Stimulated activated CD4-positive, alpha-beta T cell treated with anti-CD3 and anti-CD28 coated beads, TNF-alpha, amount 100 ng/mL, for 24 hours (primary cell): ENCODE measurements at regions not wholly inside any gene's neighbourhood (a gene's known extent, or its start where the extent isn't known, plus 50 kb on each side); places are given as distances from the start of the nearest gene placed in this dataset.
"Not testable (repeated sequence)": the region's sequence is repeated elsewhere in the genome, so short reads cannot be mapped to it uniquely, and the experiment has no call there.

Source experiments
- DNase-seq, 3 experiments: peaks; one replicate each; pipeline ENCODE4 v3.0.0-alpha.2; 2020; ENCODE audit warnings: low read depth in 3 of 3

DNA sequence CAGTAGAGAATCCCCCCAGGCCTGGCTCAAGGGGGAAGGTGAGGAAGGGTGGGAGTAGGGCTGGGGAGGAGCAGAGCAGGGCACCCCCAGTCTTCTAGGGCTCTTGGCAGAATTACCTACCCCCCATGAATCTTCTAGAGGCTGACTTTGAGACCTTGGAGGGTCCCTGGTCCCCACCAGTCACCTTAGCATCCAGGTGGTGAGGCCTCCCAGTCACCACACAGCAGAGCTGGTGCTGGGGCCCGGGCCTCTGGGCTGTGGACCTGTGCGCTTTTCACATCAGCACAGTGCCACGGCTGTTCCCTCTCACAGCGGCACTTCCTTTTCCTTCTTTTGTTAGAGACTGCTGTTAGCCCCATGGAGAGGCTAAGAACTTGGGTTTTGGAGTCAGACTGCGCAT lies 148.6 kb upstream of the PITX1 start:
- no peak for DNase-seq

DNA sequence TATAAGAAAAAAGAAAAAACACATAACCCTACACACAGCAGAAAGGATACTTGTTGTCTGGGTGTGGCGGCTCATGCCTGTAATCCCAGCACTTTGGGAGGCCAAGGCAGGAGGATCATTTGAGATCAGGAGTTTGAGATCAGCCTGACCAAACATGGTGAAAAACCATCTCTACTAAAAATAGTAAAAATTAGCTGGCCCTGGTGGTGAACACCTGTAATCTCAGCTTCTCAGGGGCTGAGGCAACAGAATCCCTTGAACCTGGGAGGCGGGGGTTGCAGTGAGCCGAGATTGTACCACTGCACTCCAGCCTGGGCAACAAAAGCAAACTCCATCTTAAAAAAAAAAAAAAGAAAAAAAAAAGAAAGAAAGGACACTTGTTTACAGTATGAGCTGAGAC lies 147.6 kb upstream of the PITX1 start:
- no peak for DNase-seq

DNA sequence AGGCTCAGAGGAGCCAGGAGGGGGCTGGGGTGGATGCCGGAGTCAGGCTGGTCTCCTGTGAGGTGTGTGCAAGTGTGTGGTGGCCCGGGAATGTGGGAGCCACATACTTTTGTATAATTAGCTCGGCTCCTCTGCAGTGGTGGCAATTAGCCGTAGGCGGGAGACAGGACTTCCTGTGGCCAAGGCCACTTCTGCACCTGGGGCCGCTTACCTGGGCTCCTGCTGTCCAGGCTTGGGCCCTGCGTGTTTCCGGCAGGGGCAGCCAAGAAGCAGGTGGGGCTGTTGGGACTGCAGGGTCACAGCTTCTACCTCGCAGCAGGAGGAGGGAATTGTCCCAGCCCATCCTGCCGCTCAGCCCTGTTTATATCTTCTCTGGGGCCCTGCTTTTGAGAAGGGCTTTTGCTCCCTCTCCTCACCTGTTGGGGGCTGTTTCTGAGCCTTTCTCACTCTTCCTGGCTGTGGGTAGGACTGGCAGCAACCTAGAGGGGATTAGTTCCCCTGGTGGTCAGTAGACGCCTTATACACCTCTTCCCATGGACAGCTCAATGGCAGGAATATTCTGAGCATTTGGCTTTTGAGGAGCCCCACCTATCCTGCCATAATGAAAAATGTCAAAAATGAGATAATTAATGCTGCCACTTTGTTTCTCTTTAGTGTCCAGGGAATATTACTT lies 145.4 kb upstream of the PITX1 start:
- no peak for DNase-seq

DNA sequence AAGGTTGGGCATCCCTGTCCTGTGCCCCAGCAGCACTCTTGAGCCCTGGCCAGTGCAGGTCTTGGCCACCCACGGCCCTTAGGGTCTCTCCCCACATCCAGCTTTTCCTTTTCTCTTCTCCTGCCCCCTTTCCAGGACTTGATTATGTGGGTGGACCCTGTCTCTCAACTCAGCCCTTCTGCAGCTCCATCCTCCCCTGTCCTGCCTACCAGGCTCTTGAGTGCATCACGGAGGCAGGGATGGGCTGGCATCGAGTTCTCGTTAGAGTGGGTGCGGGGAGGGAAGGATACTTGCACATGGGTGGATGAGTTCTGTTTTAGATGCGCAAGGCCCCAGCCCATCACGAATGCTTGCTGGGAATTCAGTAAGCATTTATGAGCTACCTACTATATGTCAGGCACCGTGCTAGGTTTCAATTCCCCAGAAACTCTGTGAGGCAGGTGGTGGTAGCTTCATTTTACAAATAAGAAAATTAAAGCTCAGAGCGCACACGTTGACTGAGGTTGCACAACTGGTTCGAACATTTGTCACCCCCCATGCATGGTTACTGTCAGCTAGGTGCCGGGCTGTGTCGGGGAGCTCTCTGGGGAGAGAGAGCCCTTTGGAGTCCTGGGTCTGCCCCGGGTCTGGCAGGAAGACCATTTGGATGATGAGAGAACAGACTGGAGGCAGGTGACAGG lies 144.6 kb upstream of the PITX1 start:
- no peak for DNase-seq

DNA sequence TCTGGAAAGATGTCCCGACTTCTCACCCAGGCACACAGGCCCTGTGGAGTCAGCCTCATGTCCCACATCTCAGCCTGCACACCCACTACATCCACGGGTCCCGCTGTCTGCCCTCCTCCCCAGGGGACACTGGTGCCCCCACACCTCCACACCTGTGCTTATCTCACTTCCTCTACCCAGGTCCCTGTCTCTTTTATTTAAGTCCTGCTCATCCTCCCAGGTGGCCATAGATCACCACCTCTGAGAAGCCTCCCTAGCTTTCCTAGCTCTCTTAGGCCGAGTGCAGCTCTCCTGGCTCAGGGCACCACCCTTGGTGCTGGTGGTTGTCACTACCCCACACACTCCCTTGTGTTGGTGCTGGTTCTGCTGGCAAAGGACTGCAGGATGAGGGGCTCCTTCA lies 143.6 kb upstream of the PITX1 start:
- DNase-seq, result no peak

DNA sequence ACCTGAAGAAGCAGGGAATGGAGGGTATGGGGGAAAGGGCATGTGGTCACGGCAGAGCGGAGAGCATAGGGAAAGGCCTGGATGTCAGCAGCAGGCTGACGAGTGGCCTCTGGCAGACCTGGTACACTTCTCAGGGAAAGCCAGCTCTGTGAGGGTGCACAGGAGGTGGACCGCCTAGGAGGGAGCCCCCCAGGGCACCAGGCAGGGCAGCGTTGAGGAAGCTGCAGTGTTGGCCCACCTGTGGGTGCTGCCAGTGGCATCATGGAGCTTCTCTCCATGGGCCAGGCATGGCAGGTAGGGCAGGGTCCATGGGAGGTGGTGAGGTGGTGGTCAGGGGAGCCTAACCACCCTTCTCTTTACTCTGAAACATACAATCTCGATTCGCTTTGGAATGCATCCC lies 143.0 kb upstream of the PITX1 start:
- no peak for DNase-seq

DNA sequence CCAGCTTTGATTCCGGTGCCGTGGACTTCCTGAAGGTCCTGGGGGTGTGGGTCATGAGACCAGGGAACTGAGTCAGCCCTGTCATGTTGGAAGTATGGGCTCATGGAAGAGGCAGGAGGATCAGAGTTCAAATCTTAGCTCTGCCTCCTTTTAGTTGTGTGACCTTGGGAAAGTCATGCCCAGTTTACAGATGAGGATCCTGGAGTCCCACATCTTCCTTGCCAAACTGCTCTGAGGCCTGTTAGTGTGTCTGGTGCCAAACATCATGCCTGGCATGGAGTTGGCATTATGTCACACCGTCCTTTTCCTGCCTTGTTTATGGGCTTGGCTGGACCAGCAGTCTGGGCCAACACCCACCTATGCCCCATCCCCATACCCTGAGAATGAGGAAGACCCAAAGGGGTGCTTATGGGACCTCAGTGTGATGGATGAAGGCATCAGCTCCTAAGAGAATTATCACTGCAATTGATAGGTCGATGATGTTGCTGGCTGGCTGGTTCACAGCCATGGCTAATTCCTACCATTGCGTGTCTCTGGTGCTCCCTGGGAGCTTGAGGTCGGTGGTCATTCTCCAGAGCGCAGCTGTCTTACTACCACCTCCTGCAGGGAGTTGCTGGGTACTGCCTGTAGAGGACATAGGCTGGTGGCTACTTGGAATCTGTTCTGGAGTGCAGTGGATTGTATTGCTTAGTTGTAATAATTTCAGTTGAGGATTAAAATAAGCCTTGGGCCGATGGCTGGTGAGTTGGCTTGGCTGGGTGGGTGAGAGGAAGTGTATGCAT lies 140.5 kb upstream of the PITX1 start:
- DNase-seq, result no peak

DNA sequence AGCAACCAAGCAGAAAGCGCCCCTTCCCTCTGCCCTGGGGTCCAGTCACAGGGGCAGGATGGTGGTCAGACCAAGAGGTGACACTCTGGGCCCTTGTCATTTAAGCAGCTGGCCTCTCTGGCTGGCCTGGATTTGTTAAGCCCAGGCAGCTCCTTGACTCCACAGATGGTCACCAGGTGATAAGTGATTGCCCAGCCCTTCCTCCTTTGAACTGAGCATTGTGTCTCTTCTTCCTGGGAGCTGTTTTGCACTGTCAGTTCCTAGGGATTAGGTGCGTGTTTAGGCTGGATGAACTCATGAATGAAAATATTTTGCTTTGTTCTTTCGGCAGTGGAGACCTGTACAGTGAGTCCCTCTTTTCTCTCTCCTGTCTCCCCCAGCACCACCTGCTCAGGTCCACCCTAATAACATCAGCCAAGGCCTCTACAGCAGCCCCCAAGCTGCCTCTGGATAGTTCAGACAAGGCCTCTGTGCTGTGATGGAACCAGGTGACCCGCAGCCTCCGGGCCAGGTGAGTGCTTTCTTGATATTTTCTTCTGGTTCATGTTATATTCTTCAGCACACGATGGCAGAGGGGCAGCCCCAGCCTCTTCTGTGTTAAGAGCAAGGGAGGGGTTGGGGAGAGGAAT lies 139.7 kb upstream of the PITX1 start:
- no peak for DNase-seq

DNA sequence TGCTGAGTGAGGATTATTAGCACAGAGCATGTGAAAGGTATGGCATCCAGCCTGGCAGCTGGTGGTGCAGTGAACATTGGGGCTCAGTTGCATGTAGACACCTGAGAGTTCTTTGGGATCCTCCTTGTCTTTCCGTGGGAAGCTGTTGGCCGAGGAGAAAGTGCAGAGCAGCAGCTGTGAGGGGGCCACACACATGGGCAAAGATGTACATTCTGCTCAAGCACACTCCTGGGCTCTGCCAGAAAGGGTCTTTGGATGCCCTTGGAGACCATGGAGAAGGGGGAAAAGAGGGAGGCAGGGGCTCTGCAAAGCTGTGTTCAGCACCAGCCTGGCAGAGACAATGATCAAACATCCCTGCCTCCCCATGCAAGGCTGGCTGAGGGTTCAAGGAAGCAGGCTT lies 138.7 kb upstream of the PITX1 start:
- DNase-seq, result no peak

DNA sequence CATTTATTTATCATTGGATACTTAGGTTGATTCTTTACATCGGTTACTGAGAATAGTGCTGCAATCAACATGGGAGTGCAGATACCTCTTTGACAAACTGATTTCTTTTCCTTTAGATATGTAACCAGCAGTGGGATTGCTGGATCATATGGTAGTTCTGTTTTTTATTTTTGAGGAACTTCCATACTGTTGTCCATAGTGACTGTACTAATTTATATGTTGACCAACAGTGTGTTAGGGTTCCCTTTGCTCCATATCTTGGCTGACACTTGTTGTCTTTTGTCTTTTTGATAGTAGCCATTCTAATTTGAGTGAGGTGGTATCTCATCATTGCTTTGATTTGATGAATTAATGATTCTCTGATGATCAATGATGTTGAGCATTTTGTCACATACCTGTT lies 137.3 kb upstream of the PITX1 start:
- DNase-seq, result no peak

DNA sequence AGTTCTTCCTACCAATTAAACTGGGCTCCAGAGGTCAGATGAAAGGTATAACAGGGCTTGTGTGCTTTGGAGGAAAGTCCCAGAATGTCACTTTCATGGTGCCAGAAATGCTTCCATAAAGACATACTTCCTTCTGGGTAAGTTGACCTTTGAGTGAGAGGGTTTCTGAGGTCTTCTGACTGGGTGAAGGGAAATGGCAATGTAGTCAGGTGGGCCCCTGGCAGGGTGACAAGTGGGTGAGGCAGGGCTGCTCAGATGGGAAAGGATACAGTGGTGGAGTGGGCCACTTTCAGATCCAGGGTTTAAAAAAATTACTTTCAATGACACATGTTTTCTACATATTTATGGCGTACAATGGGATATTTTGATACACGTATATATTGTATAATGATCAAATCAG lies 136.5 kb upstream of the PITX1 start:
- DNase-seq, result no peak

DNA sequence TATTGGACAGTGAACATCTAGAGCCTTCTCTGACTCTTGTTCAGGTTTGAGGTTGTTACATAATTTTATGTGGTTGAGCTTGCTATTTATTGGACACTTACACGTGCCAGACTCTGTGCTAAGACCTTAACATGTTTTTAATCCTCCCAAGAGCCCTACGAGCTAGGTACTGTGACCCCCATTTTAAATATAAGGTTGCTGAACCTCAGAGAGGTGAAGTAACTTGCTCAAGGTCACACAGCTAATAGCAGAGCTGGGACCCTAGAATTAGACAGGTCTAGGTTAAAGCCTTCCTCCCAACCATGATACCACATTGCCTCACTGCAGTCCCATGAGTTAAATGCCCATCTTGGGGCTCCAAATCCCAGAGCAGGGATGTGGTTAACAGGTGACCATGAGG lies 135.7 kb upstream of the PITX1 start:
- DNase-seq, result no peak

DNA sequence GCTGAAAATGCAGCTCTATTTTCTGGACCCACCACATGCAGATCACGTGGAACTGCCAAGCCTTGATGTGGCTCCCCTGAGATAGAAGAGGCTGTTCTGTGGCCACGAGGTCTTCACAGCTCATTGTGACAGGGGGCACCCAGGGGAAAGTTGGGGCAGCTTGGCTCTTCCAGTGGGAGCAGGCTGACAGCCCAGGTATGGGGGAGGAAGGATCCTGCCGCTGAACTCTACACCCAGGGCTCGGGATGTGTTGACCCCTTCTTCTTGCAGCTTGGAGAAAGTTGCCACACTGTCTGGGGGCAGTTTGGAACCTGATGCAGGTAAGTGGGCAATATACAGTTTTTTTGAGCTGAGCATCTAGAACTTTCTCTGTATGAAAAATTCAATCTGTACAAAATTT lies 133.6 kb upstream of the PITX1 start:
- DNase-seq, result no peak

DNA sequence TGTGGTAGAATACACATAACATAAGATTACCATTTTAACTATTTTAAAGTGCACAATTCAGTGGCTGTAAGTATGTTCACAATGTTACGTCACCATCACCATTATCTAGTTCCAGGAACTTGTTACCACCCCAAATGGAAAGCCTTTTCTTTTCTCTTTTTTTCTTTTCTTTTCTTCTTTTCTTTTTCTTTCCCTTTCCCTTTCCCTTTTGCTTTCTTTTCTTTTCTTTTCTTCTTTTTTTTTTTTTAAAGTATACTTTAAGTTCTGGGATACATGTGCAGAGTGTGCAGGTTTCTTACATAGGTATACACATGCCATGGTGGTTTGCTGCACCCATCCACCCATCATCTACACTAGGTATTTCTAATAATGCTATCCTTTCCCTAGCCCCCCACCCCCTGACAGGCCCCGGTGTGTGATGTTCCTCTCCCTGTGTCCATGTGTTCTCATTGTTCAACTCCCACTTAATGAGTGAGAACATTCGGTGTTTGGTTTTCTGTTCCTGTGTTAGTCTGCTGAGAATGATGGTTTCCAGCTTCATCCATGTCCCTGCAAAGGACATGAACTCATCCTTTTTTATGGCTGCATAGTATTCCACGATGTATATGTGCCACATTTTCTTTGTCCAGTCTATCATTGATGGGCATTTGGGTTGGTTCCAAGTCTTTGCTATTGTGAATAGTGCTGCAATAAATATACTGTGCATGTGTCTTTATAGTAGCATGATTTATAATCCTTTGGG lies 131.0 kb upstream of the PITX1 start:
- DNase-seq, result not testable (repeated sequence)

DNA sequence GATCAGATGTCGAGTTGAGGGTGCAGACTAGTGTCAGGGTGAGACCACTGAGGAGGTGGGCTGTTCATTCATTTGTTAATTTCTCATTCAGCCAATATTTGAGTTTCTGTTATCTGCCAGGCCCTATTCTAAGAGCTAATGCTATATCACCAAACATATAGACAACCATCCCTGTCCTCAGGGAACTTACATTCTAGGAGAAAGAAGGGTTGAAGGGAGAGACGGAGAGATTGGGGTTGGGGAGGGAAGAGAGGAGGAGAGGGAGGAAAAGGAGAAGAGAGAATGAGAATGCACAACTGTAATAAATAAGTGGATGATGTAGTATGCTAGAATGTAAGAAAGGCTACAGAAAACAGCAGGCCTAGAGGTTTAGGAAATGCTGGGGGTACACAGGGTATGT lies 129.9 kb upstream of the PITX1 start:
- DNase-seq, result no peak

DNA sequence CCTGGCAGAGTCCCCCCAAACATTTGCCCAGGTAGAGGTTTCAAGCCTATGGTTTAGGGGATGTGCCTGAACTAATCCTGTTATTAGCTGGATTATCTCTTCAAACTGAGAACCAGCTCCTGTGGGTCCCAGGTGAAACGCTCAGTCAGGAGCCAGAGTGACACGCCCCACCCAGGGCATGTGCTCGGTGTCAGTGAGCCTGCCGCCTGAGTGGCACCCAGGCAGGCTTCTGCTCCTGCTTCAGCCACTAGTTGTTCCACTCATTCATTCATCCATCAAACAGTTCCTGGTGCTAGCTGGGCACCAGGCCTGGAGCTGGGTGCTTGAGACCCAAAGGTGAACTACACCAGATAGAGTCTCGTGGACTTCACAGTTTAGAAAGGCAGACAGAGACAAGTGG lies 129.4 kb upstream of the PITX1 start:
- DNase-seq, result no peak

DNA sequence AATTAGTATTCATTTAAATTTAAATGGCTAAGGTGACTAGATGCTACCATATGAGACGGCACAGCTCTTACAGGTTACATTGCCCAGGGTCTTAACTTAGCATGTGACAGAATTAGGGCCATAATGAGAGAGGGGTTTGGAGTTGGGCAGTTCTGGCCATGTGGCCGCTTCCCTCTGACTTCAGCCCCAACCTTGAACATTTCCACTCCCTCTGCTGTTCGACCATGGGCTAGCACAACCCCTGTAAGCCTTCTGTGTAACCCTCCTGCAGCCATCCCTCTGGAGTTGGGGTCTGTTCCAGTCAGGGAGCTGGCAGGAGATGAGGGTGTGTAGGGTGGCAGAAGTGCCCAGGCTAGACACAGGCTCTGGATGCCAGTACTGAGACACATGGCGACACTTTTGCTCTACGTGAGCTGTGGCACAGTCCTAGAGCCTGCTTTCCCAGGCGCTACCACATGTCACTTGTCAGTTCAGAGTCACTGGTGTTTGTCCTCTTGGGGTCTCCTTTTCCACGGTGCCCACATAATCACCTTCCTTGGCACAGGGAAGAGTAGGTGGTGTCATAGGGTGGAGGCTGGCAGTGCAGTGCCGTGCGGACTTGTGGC lies 128.7 kb upstream of the PITX1 start:
- DNase-seq, result no peak

DNA sequence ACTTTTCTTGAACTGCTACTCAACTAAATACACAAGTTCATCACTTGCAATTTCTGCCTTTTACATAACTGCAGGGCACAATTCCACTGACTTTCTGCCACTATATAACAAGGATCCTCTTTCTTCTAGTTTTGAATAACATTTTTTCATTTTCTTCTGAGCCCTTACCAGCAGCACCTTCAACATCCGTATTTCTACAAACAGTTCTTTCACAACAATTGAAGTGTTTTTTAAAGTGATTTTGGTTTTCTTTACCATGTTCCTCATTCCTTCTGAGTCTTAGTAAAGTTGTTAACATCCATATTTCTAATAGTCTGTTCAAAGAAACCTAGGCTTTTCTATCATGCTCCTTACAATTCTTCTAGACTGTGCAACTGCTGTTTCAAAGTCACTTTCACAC lies 127.2 kb upstream of the PITX1 start:
- no peak for DNase-seq

DNA sequence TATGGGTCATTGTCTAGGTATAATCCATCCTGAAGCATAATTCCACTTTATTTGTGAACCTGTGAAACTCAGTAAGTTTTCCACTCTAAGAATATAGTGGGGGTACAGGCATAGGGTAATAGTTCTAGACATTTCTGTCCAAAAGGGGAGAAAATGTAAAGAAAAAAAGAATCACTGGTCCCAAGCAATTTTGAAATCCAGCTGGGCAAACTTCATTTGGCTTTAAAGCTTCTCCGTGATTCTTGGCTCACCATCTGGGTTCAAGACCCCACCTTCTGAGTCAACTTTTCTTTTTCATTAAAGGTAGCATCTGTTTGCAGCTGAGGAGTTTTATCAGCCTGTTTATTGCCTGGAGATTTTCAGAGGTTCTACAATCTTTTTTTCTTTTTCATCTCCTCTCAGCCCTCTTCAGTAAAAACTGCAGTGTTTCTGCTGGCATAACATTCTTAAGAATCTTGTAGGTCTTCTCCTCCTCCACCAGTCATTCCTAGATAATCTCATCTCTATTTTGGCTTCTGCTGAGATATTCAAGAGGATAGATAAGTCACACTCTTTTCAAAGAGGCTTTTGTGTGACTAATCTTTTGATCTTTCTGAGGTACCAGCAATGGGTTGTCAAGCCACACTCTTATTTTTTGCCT lies 126.1 kb upstream of the PITX1 start:
- no peak for DNase-seq

DNA sequence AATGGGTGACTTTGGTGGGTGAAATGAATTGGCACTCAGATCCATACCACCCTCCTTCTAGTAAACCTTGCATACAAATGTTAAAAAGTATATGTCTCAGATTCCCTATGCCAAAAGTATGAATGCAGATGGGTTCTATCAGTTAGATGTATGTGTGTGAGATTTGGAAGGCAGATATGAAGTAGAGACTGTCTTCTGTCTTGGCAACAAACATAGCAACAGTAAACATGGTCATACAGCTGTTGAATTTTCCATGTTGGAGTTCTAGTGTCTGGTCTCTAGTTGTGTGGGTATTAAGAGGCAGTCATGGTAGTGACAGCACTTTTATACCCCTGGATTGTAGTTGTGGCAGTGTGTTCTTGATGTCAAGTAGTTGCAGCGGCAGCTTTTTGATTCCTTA lies 125.6 kb upstream of the PITX1 start:
- no peak for DNase-seq

DNA sequence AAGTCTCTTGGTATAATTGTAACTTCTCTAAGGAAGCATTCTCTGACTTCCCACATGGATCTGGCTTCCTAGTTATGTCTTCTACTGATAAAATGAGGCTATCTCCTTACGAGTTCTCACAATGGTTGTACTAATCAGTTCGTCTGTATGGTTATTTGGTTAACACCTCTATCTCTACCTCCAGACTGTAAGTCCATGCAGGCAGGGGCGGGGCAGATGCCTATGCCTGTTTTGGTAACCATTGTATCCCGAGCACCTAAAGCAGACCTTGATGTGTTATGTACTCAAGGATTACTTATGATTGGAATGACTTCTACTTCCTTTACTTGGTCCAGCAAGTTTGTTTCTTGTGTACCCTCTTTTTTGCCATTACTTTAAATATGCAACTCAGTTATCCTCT lies 125.0 kb upstream of the PITX1 start:
- DNase-seq, result no peak
